ENCODE measurements at regions not wholly inside any gene's neighbourhood (a gene's known extent, or its start where the extent isn't known, plus 50 kb on each side); places are given as distances from the start of the nearest gene placed in this dataset.

GRCh38 chr2:59920961-59921360, 632.5 kb downstream of the BCL11A start:
- no peak for DNase-seq (ENCODE audit: low read depth in 2 of 2)

- no peak for DNase-seq (ENCODE audit: low read depth in 2 of 2)
These were observed 633.1 kb downstream of the BCL11A start for GRCh38 chr2:59920307-59920706.

GRCh38 chr2:59919579-59919978, 633.9 kb downstream of the BCL11A start:
- no peak for DNase-seq (ENCODE audit: low read depth in 2 of 2)

- DNase-seq (ENCODE audit: low read depth in 2 of 2) = no peak
These were observed 641.4 kb downstream of the BCL11A start for GRCh38 chr2:59912042-59912441.

GRCh38 chr2:59910166-59910565, 643.3 kb downstream of the BCL11A start:
- DNase-seq (ENCODE audit: low read depth in 2 of 2) = no peak

GRCh38 chr2:59909147-59909546, 644.3 kb downstream of the BCL11A start:
- DNase-seq (ENCODE audit: low read depth in 2 of 2) = no peak

GRCh38 chr2:59905731-59906130, 647.7 kb downstream of the BCL11A start:
- no peak for DNase-seq (ENCODE audit: low read depth in 2 of 2)

GRCh38 chr2:59903994-59904544, 649.4 kb downstream of the BCL11A start:
- DNase-seq (ENCODE audit: low read depth in 2 of 2) = no peak

- no peak for DNase-seq (ENCODE audit: low read depth in 2 of 2)
These were observed 652.6 kb downstream of the BCL11A start for GRCh38 chr2:59900728-59901452.

GRCh38 chr2:59899692-59900091, 653.8 kb downstream of the BCL11A start:
- DNase-seq (ENCODE audit: low read depth in 2 of 2) = no peak

GRCh38 chr2:59896499-59897245, 656.8 kb downstream of the BCL11A start:
- DNase-seq (ENCODE audit: low read depth in 2 of 2) = no peak

- no peak for DNase-seq (ENCODE audit: low read depth in 2 of 2)
These were observed 659.8 kb downstream of the BCL11A start for GRCh38 chr2:59893612-59894011.

- no peak for DNase-seq (ENCODE audit: low read depth in 2 of 2)
These were observed 661.1 kb downstream of the BCL11A start for GRCh38 chr2:59892398-59892797.

GRCh38 chr2:59889305-59889704, 664.1 kb downstream of the BCL11A start:
- DNase-seq (ENCODE audit: low read depth in 2 of 2) = no peak

- no peak for DNase-seq (ENCODE audit: low read depth in 2 of 2)
These were observed 664.7 kb downstream of the BCL11A start for GRCh38 chr2:59888706-59889105.

GRCh38 chr2:59888015-59888414, 665.4 kb downstream of the BCL11A start:
- DNase-seq (ENCODE audit: low read depth in 2 of 2) = peak in 1 of 2 donors; percentile 13

GRCh38 chr2:59887366-59887765, 666.1 kb downstream of the BCL11A start:
- no peak for DNase-seq (ENCODE audit: low read depth in 2 of 2)

- no peak for DNase-seq (ENCODE audit: low read depth in 2 of 2)
These were observed 666.7 kb downstream of the BCL11A start for GRCh38 chr2:59886759-59887158.

GRCh38 chr2:59885541-59885940, 667.9 kb downstream of the BCL11A start:
- DNase-seq (ENCODE audit: low read depth in 2 of 2) = no peak

- no peak for DNase-seq (ENCODE audit: low read depth in 2 of 2)
These were observed 669.3 kb downstream of the BCL11A start for GRCh38 chr2:59884166-59884565.

GRCh38 chr2:59882822-59883221, 670.6 kb downstream of the BCL11A start:
- DNase-seq (ENCODE audit: low read depth in 2 of 2) = no peak

- no peak for DNase-seq (ENCODE audit: low read depth in 2 of 2)
These were observed 671.2 kb downstream of the BCL11A start for GRCh38 chr2:59882279-59882678.

- DNase-seq (ENCODE audit: low read depth in 2 of 2) = no peak
These were observed 672.2 kb downstream of the BCL11A start for GRCh38 chr2:59881218-59881617.
